Effector memory CD8-positive, alpha-beta T cell (primary cell): ENCODE measurements at regions not wholly inside any gene's neighbourhood (a gene's known extent, or its start where the extent isn't known, plus 50 kb on each side); places are given as distances from the start of the nearest gene placed in this dataset.

ENCODE experiments used
- ATAC-seq: fragments of 150-1000 bp; cut with Tn5 transposase; replicated peaks from 2 replicates; pipeline ENCODE4 v1.10.0; 2021; ENCODE audit warnings: mild to moderate bottlenecking, moderate library complexity
- DNase-seq, 3 experiments: peaks; one replicate each; pipeline ENCODE4 v3.0.0; 2021
- H3K27ac Mint-ChIP-seq, 2 donors: one replicate each; pipeline ENCODE4 v1.8.0; 2022; ENCODE audit warnings: mild to moderate bottlenecking in 2 of 2, mixed read lengths in 2 of 2, moderate library complexity in 2 of 2
- H3K27me3 Mint-ChIP-seq, 2 donors: one replicate each; pipeline ENCODE4 v1.8.0; 2022; ENCODE audit warnings: mixed read lengths in 2 of 2
- H3K36me3 Mint-ChIP-seq: one replicate; pipeline ENCODE4 v1.8.0; 2022; ENCODE audit warnings: mild to moderate bottlenecking, moderate library complexity, mixed read lengths; ENCODE audit not compliant: insufficient read depth
- H3K4me1 Mint-ChIP-seq, 2 donors: one replicate each; pipeline ENCODE4 v1.8.0; 2022; ENCODE audit warnings: low read depth in 2 of 2, mixed read lengths in 2 of 2
- H3K4me3 Mint-ChIP-seq, 2 donors: one replicate each; pipeline ENCODE4 v1.8.0; 2022; ENCODE audit warnings: mild to moderate bottlenecking in 2 of 2, mixed read lengths in 2 of 2, moderate library complexity in 2 of 2
- H3K9me3 Mint-ChIP-seq, 2 donors: one replicate each; pipeline ENCODE4 v1.8.0; 2022; ENCODE audit warnings: mixed read lengths in 2 of 2

DNA sequence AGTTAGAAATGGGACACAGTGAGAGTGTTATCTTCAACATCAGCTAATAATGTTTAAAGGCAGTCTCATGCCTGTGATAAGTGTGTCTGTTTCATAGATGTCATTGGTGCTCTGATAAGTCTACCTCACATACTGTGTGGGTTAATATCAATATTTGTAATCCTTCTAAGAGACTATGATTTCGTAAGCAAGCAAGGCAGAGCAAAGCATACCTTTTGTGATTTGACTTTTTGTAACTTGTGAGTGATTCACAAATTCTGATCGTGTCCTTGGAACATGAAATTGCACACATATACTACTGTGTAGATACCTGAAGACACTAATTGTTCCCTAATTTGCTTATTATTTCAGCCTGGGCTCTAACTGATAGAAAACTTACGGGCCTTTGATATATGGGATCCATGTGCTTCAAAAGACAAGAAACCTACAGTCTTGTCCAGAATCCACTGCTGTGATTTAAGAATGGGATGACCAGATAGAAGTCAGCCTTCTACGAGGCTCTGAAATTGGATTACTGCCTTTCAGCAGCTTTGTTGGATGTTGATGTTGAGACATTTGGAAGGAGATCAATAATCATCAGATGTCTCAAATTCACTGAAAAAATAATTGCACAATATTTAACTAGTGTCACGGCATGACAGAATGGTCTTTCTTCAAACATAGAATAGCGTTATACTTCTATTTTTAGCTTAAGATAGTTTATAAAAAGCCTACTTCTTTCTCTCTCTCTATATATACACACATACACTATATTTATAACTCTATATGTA lies 63.2 kb upstream of the KLF6 start:
- ATAC-seq (no peak), DNase-seq (no peak)
- Mint-ChIP-seq H3K27ac (no peak overlapping the region), H3K36me3 (peaks cover 13% of the 10 kb centered on the region), H3K4me1 (peaks cover 16 to 23% of the 10 kb centered on the region in 2 donors), H3K9me3 (no peaks in the 10 kb centered on the region), H3K27me3 (no peaks in the 10 kb centered on the region), H3K4me3 (no peak overlapping the region)

DNA sequence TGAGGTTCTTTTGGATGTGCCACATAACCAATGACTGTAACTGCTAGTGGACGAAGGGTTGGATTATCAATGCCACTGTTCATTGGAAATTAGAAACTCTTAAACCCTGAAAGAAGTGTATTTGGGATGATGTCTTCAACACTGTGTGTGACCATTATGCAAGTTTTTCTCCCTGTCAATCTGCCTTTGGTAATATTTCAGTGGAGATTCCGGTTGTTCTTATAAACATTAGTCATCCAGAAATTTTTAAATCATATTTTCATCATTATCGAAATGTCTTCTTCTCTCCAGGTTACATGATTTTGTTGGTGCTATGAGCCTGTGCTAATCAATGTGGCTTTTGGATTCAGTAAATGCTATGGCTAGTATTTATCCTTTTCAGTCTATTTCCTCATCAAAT lies 61.7 kb upstream of the KLF6 start:
- Mint-ChIP-seq H3K4me1 (peaks cover 11 to 18% of the 10 kb centered on the region in 2 donors), H3K27ac (no peak overlapping the region), H3K4me3 (no peak overlapping the region), H3K9me3 (no peaks in the 10 kb centered on the region), H3K27me3 (no peaks in the 10 kb centered on the region), H3K36me3 (peaks cover 6% of the 10 kb centered on the region)
- DNase-seq (no peak), ATAC-seq (no peak)

DNA sequence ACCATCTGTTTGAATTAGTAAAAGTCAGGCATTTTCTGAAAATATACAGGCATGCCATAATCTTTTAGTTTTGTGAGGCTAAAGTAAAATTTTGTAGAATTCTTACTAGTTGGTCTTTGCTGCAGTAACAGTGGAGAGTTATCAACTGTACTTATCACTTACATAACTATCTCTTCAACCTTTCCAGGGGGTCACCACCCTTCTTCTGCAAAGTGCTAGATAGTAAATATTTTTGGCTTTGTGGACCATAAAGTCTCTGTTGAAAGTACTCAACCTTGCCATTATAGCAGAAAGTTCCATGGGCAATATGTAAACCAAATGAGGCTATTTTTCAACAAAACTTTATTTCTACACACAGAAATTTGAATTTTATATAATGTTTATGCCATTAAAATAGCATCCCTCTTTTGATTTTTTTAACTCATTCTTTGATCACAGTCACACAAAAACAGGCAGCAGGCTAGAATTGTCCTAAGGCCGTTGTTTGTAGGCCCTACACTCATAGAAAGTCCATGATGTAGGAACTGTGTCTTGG lies 59.5 kb upstream of the KLF6 start:
- Mint-ChIP-seq H3K36me3 (no peaks in the 10 kb centered on the region), H3K4me1 (peaks cover 0 to 3% of the 10 kb centered on the region in 2 donors)
- ATAC-seq: no peak

DNA sequence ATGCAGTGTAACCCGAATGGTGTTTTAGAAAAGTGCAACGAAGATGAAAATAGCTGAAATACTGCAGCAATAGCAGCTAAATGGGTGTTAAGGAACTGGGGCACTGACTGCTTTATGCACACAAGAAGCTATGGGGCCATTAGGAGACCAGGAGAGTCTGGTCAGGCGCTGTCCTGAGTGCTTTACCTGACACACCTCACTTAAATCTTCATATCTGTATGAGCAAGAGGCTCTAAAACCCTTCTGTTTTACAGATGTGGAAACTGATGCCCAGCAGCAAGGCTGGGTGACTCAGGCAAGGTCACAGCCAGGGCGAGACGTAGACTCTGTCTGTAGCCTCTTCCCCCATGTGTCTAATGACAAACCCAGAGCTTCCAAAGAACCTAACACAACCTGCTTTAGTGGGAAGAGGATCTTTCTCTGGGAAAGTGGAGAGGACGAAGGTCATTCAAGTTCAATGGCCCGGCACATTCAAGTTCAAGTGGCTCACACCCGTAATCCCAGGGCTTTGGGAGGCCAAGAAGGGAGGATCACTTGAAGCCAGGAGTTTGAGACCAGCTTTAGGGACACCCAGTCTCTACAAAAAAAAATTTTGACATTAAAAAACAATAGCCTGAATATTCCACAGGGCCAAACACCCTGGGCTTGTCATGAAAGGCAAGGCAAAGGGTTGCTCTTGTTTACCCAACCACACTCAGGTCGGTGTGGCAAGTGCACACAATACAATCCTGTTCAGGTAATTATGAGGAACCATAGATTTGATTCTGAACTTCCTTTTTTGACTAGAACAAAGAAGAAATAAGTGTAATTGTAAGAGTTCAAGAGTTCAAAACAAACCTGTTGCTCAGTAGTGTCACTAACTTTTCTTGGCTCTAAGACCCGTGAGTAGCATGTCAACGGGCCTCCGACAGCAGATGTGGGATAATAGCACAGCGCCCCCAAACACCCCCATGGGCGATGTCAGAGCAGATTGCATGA lies 53.7 kb upstream of the KLF6 start:
- no peak overlapping the region for H3K4me3 Mint-ChIP-seq
- no peak overlapping the region for H3K27ac Mint-ChIP-seq
- ATAC-seq (no peak), DNase-seq (no peak)
- H3K9me3 Mint-ChIP-seq: no peaks in the 10 kb centered on the region
- no peaks in the 10 kb centered on the region for H3K36me3 Mint-ChIP-seq
- no peaks in the 10 kb centered on the region for H3K27me3 Mint-ChIP-seq
- H3K4me1 Mint-ChIP-seq: peaks cover 12 to 17% of the 10 kb centered on the region in 2 donors

More for the DNA sequence above, 59.5 kb upstream of the KLF6 start:
- no peak for DNase-seq
- H3K27me3 Mint-ChIP-seq: no peaks in the 10 kb centered on the region
- no peak overlapping the region for H3K4me3 Mint-ChIP-seq
- no peak overlapping the region for H3K27ac Mint-ChIP-seq
- no peaks in the 10 kb centered on the region for H3K9me3 Mint-ChIP-seq

DNA sequence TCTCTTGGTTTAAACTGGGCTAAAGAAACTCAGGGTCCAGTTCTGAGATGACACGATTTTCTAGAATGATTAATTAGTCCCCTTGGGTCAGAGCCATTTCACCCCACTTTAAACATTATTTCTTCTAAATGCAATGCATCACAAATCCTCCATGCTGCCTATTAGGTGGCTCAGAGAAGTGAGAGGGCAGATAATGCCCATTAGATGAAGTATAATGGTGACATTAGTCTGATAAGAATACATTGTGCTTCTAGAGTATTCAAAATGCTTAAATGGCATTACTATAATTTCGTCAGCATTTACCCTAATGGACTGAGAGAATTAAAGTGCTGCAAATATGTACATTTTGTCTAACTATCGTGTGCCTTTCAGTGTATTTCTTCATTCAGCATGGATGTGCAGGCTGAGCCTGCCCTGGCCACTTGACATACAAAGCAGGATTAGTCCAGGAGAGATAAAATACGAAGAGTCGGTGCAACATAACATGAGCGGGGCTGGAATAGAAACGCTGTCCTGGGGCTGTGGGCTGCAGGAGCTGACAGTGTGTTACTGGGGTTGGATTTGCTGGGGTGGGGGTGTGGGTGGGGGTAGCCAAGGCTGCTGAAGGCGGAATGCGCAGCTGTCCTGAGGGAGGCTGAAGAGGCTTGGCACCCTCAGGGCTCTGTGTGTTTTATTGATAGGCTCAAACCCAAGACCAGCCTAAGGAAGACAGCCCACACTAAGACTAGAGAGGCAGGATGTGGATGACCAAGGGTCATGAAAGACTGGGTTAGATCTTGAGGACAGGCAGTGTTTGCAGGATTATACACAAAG lies 52.8 kb upstream of the KLF6 start:
- Mint-ChIP-seq H3K9me3 (no peaks in the 10 kb centered on the region), H3K36me3 (no peaks in the 10 kb centered on the region), H3K4me1 (peaks cover 12 to 17% of the 10 kb centered on the region in 2 donors), H3K27ac (no peak overlapping the region), H3K27me3 (no peaks in the 10 kb centered on the region), H3K4me3 (no peak overlapping the region)
- DNase-seq (no peak), ATAC-seq (no peak)

DNA sequence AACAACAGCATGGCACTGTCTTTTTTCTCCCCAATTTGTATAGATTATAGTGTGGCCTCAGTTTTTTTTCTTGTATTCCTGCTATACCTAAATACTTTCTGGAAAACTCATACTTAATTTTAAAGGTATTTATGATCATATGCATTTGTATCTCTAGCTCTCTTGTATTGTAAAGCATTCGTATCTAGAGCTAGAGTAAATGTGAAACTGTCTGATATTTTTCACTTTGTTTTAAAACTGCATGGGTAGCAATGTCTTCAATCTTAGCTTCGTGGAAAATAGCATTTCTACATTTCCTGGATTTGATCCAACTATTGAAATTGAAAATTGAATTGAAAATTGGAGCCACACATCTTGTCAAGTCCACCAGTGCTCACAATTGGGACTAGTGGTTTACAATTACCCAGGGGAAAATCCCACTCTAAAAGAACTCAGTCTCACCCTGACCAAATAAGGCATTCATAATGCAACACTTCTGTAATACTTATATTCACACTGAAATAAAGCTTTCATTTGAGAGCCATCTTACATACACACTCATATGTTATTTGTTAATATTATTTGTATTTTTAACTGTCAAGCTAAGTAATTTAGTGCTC lies 51.3 kb upstream of the KLF6 start:
- Mint-ChIP-seq H3K36me3 (no peaks in the 10 kb centered on the region), H3K4me1 (peaks cover 12 to 14% of the 10 kb centered on the region in 2 donors), H3K27me3 (no peaks in the 10 kb centered on the region), H3K27ac (peak overlapping the region; percentile 73 to 91), H3K9me3 (no peaks in the 10 kb centered on the region), H3K4me3 (peak overlapping the region; percentile 59 to 71)
- DNase-seq (no peak), ATAC-seq (peak; percentile 90)

DNA sequence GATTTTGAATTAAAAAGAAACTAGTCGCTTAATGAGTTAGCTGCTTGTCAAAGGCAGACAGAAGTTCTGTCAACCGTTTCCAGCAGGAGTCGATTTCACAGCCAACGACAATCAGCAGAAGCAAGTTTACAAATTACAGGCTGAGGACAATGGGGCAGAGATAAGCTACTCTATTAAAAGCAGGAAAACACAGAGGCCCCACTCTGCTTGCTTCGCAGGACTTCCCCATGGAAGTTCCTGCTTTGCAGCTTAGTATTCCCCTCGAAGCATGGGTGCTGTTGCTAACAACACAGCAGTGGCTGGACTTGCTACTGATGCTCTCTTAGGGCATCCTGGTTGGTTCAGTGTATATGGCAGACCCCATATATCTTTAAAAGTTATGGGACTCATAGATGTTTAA lies 50.8 kb upstream of the KLF6 start:
- H3K27me3 Mint-ChIP-seq: no peaks in the 10 kb centered on the region
- H3K27ac Mint-ChIP-seq: peak overlapping the region; percentile 73 to 91
- ATAC-seq (peak; percentile 47), DNase-seq (no peak)
- H3K9me3 Mint-ChIP-seq: no peaks in the 10 kb centered on the region
- H3K4me3 Mint-ChIP-seq: peak overlapping the region; percentile 59 to 71
- H3K4me1 Mint-ChIP-seq: peaks cover 12 to 14% of the 10 kb centered on the region in 2 donors
- no peaks in the 10 kb centered on the region for H3K36me3 Mint-ChIP-seq

DNA sequence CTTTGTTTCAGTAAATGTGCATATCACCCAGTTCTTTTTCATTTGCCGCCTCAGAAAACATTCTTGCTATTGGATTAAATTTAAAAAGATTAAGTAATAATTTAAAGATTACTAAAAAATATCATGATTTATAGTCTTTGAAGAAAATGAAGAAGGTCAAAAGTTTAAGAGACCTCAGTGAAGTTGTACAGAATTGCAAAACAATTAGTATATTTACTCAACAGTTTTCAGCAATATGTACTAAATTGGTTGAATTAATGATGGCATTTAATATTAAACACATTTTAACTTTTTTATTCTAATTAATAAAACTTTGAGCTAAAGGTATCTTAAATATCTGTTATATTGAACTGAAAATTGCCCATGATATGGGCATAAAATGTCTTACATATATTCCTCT lies 49.9 kb upstream of the KLF6 start:
- H3K27me3 Mint-ChIP-seq: no peaks in the 10 kb centered on the region
- H3K4me1 Mint-ChIP-seq: peaks cover 17% of the 10 kb centered on the region in 2 donors
- ATAC-seq (no peak), DNase-seq (no peak)
- no peaks in the 10 kb centered on the region for H3K36me3 Mint-ChIP-seq
- no peaks in the 10 kb centered on the region for H3K9me3 Mint-ChIP-seq
- H3K27ac Mint-ChIP-seq: no peak overlapping the region
- no peak overlapping the region for H3K4me3 Mint-ChIP-seq
